ENCODE measurements at regions not wholly inside any gene's neighbourhood (a gene's known extent, or its start where the extent isn't known, plus 50 kb on each side); places are given as distances from the start of the nearest gene placed in this dataset.

DNA sequence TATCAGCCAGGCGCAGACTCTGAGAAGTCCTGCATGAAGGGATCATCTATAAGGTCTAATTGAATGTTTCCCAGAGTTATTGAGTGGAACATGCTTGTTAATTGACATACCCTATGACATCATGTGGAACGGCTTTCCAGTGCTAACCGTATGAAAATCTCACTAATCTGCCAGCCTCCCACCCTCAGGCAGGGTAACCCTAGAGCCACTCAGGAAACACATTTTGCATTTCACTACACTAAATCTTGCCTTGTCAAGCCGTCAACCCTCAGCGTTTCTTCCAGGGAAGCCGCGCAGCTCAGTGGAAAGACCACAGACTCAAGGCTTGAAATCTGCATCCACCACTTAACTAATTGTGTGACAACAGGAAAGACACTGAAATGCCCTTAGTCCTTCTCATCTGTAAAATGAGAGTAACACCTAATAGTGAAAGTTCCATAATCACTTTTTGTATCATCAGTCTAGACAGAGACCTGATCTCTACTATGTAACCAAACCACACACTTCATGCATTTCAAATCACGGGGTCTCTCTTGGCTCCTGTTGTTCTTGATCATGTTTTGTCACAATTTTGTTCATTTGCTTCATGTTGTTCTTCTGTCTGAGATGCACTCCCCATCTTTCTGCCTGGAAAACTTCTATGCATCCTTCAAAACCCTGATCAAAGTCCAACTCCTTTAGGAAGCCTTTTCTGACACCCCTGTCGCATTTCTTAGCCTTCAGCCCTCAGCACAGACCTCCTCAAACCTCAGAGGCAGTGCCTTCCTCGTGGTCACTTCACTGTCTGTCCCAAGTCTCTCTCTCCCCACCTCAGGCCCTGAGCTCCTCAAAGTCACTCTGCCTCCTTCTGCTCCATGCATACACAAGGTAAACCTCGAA lies 246.5 kb downstream of the TOMM20 start:
- no peak overlapping the region for H3K4me2 ChIP-seq (ENCODE audit: low read depth, low read length, poor library complexity, severe bottlenecking)
- H3K27me3 ChIP-seq (ENCODE audit: low read length) = no peaks in the 10 kb centered on the region
- no peaks in the 10 kb centered on the region for H4K20me1 ChIP-seq (ENCODE audit: insufficient read depth, low read depth, low read length)
- H3K36me3 ChIP-seq (ENCODE audit: insufficient read depth, low read length) = no peaks in the 10 kb centered on the region
- DNase-seq = no peak
- H3K4me3 ChIP-seq (ENCODE audit: low read length) = no peak overlapping the region
- no peak overlapping the region for H3K9ac ChIP-seq (ENCODE audit: low read length)
- H3K4me1 ChIP-seq (ENCODE audit: low read length) = no peaks in the 10 kb centered on the region
- no peaks in the 10 kb centered on the region for H3K9me3 ChIP-seq (ENCODE audit: low read length)
- no peak overlapping the region for H2AFZ ChIP-seq (ENCODE audit: low read length)
- no peak overlapping the region for H3K27ac ChIP-seq (ENCODE audit: low read length)
- no peaks in the 10 kb centered on the region for H3K79me2 ChIP-seq (ENCODE audit: low read length)
- H3K9me2 ChIP-seq (replicated peaks; ENCODE audit: insufficient read depth, low read length) = no peaks in the 10 kb centered on the region

DNA sequence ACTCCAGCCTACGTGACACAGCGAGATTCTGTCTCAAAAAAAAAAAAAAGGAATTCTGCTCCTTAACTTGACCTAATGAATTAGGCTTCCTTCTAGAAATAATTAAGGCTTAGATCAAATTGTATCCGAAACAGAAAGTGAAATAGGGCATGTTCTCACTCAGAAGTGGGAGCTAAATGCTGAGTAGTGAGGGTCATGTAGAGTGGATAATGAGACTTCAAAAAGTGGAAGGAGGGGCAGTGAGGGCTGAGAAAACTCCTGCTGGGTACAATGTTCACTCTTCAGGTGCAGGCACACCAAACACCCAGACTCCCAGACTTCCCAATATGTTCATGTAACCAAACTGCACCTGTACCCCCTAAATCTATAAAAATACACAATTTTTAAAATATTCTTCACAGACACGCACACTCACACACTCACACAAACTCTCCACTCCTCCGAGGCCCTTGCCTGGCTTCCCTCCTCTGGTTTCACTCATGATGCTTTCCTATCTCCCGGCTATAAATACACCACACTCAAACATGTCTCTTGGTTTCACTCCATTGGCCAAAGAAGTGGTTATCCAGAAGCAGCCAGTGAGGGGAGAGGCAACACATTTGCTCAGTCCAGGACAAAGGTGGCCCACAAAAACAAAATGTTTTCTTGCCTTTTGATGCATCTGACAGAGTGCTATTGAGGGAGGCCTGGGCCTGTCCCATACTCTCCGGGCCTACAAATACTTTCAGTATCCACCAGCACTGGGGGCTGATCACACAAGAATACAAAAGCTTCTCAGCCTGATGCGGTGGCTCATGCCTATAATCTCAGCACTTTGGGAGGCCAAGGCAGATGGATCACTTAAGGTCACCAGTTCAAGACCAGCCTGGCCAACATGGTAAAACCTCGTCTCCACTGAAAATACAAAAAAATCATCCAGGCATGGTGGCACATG lies 249.2 kb downstream of the TOMM20 start:
- Histone ChIP-seq H3K27me3 (ENCODE audit: low read length) (no peaks in the 10 kb centered on the region), H3K36me3 (ENCODE audit: insufficient read depth, low read length) (no peaks in the 10 kb centered on the region), H3K4me2 (ENCODE audit: low read depth, low read length, poor library complexity, severe bottlenecking) (no peak overlapping the region), H3K79me2 (ENCODE audit: low read length) (no peaks in the 10 kb centered on the region), H4K20me1 (ENCODE audit: insufficient read depth, low read depth, low read length) (no peaks in the 10 kb centered on the region), H2AFZ (ENCODE audit: low read length) (no peak overlapping the region), H3K4me1 (ENCODE audit: low read length) (no peaks in the 10 kb centered on the region), H3K9me3 (ENCODE audit: low read length) (no peaks in the 10 kb centered on the region), H3K9ac (ENCODE audit: low read length) (no peak overlapping the region), H3K4me3 (ENCODE audit: low read length) (no peak overlapping the region), H3K27ac (ENCODE audit: low read length) (no peak overlapping the region), H3K9me2 (replicated peaks; ENCODE audit: insufficient read depth, low read length) (no peaks in the 10 kb centered on the region)
- no peak for DNase-seq

DNA sequence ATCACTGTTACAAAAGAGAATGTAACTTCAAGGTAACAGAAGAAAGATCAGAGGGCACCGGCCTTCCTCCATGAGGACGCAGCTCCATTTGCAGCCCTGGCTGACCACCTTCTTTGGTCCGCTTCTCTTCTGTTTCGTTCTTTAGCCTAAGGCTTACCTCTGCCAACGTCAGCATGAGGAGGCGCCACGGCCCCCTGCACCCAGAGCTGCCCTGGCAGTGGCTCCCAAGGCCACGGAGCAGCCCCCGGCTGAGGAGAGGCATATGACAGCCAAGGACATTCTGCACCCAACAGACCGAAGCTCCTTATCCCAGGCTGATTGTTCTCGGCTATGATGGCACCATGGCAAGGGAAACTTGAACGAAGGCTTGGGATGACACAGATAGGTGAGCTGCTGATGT lies 250.3 kb downstream of the TOMM20 start:
- no peaks in the 10 kb centered on the region for H3K36me3 ChIP-seq (ENCODE audit: insufficient read depth, low read length)

GRCh38 chr1:234877761-234878160 lies 250.9 kb downstream of the TOMM20 start:
- Histone ChIP-seq H3K36me3 (ENCODE audit: insufficient read depth, low read length) (no peaks in the 10 kb centered on the region), H3K9me2 (replicated peaks; ENCODE audit: insufficient read depth, low read length) (no peaks in the 10 kb centered on the region), H3K9ac (ENCODE audit: low read length) (no peak overlapping the region), H3K4me2 (ENCODE audit: low read depth, low read length, poor library complexity, severe bottlenecking) (no peak overlapping the region), H3K27ac (ENCODE audit: low read length) (no peak overlapping the region), H2AFZ (ENCODE audit: low read length) (no peak overlapping the region), H4K20me1 (ENCODE audit: insufficient read depth, low read depth, low read length) (no peaks in the 10 kb centered on the region), H3K4me1 (ENCODE audit: low read length) (no peaks in the 10 kb centered on the region), H3K4me3 (ENCODE audit: low read length) (no peak overlapping the region), H3K79me2 (ENCODE audit: low read length) (no peaks in the 10 kb centered on the region), H3K9me3 (ENCODE audit: low read length) (no peaks in the 10 kb centered on the region), H3K27me3 (ENCODE audit: low read length) (no peaks in the 10 kb centered on the region)
- DNase-seq = no peak

More for the DNA sequence above, 250.3 kb downstream of the TOMM20 start:
- Histone ChIP-seq H3K4me3 (ENCODE audit: low read length) (no peak overlapping the region), H3K9me2 (replicated peaks; ENCODE audit: insufficient read depth, low read length) (no peaks in the 10 kb centered on the region), H3K4me1 (ENCODE audit: low read length) (no peaks in the 10 kb centered on the region), H2AFZ (ENCODE audit: low read length) (no peak overlapping the region), H3K9ac (ENCODE audit: low read length) (no peak overlapping the region), H4K20me1 (ENCODE audit: insufficient read depth, low read depth, low read length) (no peaks in the 10 kb centered on the region), H3K27ac (ENCODE audit: low read length) (no peak overlapping the region), H3K9me3 (ENCODE audit: low read length) (no peaks in the 10 kb centered on the region), H3K79me2 (ENCODE audit: low read length) (no peaks in the 10 kb centered on the region), H3K4me2 (ENCODE audit: low read depth, low read length, poor library complexity, severe bottlenecking) (no peak overlapping the region), H3K27me3 (ENCODE audit: low read length) (no peaks in the 10 kb centered on the region)
- no peak for DNase-seq

DNA sequence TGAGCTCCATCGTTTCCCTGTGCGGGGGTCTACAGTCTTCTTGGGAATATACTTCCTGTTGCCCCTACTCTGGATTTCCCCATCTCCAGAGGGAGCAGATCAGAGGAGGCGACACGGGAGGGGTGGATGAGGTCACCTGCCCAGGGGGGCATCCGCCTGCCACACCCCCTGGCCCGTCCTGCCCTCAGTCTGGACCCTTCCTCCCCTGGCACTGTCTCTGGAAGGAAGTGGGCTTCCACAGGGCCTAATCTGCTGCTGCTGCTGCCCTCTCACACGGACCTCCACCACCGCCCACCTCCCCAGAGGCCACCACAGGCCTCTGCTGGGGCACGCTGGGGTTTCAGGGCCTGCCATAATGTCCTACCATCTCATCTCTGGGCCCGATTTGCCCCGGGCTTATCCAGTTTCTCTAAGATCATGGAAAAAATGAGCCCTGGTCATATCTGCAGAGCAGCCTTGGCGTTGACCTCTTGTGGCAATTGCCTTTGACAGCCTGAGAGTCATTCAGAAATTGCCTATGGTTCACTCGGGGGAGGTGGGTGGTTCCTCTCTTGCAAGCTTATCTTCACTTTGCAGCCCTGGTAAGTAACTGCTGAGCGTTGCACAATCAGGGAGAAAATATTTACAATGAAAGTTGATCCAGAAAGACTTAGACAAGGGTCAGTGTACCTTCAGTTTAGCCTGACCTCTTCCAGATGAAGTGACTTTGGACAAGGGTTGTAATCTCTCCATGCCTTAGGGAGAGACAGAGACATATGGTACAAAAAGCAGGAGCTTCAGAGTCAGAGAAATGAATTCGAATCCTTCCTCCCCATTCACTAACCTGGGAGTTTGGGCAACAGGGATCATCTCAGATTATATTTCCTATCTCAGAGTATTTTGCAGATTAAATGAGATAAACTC lies 252.4 kb downstream of the TOMM20 start:
- H3K4me3 ChIP-seq (ENCODE audit: low read length) = no peak overlapping the region
- H4K20me1 ChIP-seq (ENCODE audit: insufficient read depth, low read depth, low read length) = no peaks in the 10 kb centered on the region
- DNase-seq = no peak
- H3K9ac ChIP-seq (ENCODE audit: low read length) = no peak overlapping the region; the same call in 1 of the 2 replicates
- H3K4me2 ChIP-seq (ENCODE audit: low read depth, low read length, poor library complexity, severe bottlenecking) = no peak overlapping the region
- no peaks in the 10 kb centered on the region for H3K9me2 ChIP-seq (replicated peaks; ENCODE audit: insufficient read depth, low read length)
- no peak overlapping the region for H3K27ac ChIP-seq (ENCODE audit: low read length)
- no peaks in the 10 kb centered on the region for H3K79me2 ChIP-seq (ENCODE audit: low read length)
- no peaks in the 10 kb centered on the region for H3K36me3 ChIP-seq (ENCODE audit: insufficient read depth, low read length)
- no peaks in the 10 kb centered on the region for H3K27me3 ChIP-seq (ENCODE audit: low read length)
- H3K9me3 ChIP-seq (ENCODE audit: low read length) = no peaks in the 10 kb centered on the region
- no peak overlapping the region for H2AFZ ChIP-seq (ENCODE audit: low read length)
- peaks cover 11% of the 10 kb centered on the region for H3K4me1 ChIP-seq (ENCODE audit: low read length)

DNA sequence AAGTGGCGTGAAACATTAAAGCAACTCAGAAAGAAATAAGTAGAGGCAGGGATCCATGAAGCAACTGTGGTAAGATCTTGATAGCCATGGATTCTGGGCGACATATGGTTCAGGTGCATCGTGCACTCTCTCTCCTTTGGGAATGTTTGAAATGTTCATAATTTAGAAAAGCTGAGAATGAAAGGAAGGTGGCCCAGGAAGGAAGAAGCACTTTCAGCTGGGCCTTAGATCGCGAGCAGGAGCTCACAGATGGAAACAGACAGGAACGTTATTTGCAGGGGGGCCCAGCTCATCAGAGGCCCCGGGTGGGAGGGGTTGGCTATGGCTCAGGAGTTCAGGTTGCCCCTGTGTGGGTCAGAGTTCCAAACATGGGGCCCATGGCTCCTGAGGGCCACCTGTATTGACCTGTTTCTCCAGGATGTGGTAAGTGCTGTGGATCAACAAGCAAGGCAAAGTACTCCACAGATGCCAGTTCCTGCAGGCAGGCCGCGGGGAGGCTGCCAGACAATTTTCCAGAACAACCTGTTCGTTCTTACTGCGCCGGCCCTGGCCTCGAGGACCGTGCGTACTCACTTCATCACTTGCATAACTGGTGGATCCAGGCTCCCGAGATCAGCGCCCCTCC lies 253.2 kb downstream of the TOMM20 start:
- no peak overlapping the region for H3K9ac ChIP-seq (ENCODE audit: low read length)
- no peak overlapping the region for H2AFZ ChIP-seq (ENCODE audit: low read length)
- no peaks in the 10 kb centered on the region for H3K36me3 ChIP-seq (ENCODE audit: insufficient read depth, low read length)
- H4K20me1 ChIP-seq (ENCODE audit: insufficient read depth, low read depth, low read length) = no peaks in the 10 kb centered on the region
- H3K79me2 ChIP-seq (ENCODE audit: low read length) = no peaks in the 10 kb centered on the region
- peaks cover 11% of the 10 kb centered on the region for H3K4me1 ChIP-seq (ENCODE audit: low read length)
- H3K4me3 ChIP-seq (ENCODE audit: low read length) = no peak overlapping the region
- no peaks in the 10 kb centered on the region for H3K27me3 ChIP-seq (ENCODE audit: low read length)
- no peaks in the 10 kb centered on the region for H3K9me3 ChIP-seq (ENCODE audit: low read length)
- no peak overlapping the region for H3K4me2 ChIP-seq (ENCODE audit: low read depth, low read length, poor library complexity, severe bottlenecking)
- no peak overlapping the region for H3K27ac ChIP-seq (ENCODE audit: low read length)
- no peaks in the 10 kb centered on the region for H3K9me2 ChIP-seq (replicated peaks; ENCODE audit: insufficient read depth, low read length)
- DNase-seq = no peak

GRCh38 chr1:234874291-234875288 lies 254.0 kb downstream of the TOMM20 start:
- no peak for DNase-seq
- Histone ChIP-seq H3K27me3 (ENCODE audit: low read length) (no peaks in the 10 kb centered on the region), H2AFZ (ENCODE audit: low read length) (no peak overlapping the region), H3K4me2 (ENCODE audit: low read depth, low read length, poor library complexity, severe bottlenecking) (no peak overlapping the region), H3K4me1 (ENCODE audit: low read length) (peaks cover 11% of the 10 kb centered on the region), H3K9me3 (ENCODE audit: low read length) (no peaks in the 10 kb centered on the region), H3K9me2 (replicated peaks; ENCODE audit: insufficient read depth, low read length) (no peaks in the 10 kb centered on the region), H4K20me1 (ENCODE audit: insufficient read depth, low read depth, low read length) (no peaks in the 10 kb centered on the region), H3K27ac (ENCODE audit: low read length) (no peak overlapping the region), H3K79me2 (ENCODE audit: low read length) (no peaks in the 10 kb centered on the region), H3K4me3 (ENCODE audit: low read length) (no peak overlapping the region), H3K9ac (ENCODE audit: low read length) (no peak overlapping the region), H3K36me3 (ENCODE audit: insufficient read depth, low read length) (no peaks in the 10 kb centered on the region)

Data from Karpas-422 (cell line).